ENCODE measurements at regions not wholly inside any gene's neighbourhood (a gene's known extent, or its start where the extent isn't known, plus 50 kb on each side); places are given as distances from the start of the nearest gene placed in this dataset.

DNA sequence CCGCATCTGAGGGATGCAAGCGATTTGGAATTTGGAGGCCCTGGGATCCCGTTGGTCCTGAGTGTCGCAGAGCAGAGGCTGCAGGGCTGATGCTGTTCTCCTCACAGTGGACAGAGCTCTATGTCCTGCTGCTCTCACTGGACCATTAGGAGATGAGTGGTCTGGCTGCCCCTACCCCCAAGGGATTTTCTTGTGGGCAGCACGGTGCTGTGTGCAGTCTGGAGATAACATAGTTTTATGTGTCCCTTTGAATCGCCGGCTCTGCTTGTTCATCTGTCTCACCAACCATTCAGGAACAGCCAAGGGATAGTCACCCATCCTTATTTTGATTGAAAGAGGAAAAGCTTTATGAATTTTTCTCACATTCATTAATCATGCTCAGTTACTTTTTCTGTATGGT is 49.9 kb downstream of the CHRM3 start:
- DNase-seq (ENCODE audit: low read depth in 3 of 3) = no peak

DNA sequence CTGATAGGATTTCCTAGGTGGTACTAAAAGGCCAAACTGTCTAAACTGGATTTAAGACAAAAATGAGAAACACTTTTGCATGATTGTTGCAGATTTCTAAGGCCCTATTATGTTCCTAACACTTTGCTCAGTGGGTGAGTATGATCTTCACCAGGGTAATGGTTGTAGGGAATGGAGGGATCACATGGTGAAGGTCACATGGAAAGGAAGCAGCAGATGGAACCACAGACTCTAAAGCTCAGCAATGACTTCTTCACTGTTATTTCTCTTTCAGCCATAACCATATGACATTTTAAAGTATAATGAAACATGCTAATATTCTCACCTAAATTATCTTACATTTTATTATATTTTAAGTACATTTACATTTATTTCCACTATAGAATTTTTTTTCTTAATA is 51.5 kb downstream of the CHRM3 start:
- no peak for DNase-seq (ENCODE audit: low read depth in 3 of 3)

DNA sequence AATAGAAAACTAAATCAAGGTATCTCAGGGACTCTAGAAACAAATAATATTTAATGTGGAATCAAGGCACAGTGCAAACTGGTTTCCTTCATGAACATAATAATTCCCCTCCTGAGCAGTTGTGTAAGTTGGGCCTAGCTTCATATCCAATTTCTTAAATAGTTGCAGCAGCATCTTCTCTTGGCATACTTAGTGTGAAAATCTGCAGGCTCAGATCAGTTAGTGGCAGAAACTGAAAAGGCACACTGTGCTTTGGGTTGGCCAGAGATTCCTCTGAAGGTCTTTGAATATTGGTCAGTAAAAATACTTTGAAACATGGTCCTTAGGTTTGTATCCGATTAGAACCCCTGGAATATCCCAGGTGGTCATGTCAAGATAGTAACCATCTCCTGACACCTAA is 52.5 kb downstream of the CHRM3 start:
- no peak for DNase-seq (ENCODE audit: low read depth in 3 of 3)

DNA sequence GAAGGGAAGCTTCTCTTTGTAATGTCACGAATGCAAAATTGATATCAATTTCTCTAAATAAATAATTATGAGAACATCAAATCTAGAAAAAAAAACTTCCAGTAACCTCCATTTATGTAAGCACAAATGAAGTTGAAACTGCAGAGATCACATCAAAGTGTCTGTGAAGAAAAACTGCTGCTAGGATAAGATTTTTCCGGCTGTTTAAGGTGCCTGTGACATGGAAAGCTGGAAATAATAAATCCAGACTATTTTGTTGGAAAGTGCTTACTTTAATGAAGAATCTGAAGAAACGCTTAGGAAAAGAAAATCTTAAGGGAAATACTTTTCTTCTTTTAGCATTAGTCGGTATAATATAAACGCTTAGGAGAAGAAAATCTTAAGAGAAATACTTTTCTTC is 57.0 kb downstream of the CHRM3 start:
- no peak for DNase-seq (ENCODE audit: low read depth in 3 of 3)

- DNase-seq (ENCODE audit: low read depth in 3 of 3) = no peak
Measured at GRCh38 chr1:239446611-239447010, 60.2 kb downstream of the CHRM3 start.

DNA sequence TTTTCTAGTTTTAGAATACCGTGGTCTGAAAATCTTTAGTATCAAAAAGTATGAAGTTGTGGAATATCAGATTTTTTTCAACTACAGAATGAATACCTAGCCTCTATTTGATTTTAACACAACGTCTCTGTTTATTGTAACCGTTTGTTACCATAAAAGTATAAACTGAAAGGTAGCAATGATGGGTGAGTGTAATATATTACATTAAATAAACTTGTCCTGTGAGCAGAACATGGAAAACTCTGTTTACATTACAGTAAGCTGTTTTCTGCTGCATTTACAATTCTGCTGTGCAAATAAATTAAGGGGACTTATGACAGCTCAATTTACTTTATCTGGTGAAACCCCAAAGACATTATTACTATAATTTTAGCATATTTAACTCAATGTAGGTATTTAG is 62.5 kb downstream of the CHRM3 start:
- no peak for DNase-seq (ENCODE audit: low read depth in 3 of 3)

GRCh38 chr1:239455743-239456142 is 69.4 kb downstream of the CHRM3 start:
- no peak for DNase-seq (ENCODE audit: low read depth in 3 of 3)

DNA sequence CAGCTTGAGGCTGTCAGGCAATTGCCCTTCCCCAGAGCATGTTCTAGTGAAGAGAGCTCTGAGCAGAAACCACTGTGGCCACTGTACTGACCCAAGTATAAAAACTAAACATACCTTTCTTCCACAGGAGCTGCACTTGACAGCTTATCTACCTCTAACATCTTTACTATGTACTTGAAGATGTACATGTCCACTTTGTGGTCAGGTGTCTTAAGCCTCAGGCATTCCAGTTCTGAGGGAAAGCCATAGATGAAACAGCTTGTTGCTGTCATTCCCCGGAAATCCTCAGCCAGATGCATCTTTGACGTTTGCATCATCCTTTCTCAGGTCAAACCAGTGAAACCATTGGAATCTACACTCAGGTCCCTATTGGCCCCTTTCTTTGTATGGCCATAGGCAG is 70.4 kb downstream of the CHRM3 start:
- no peak for DNase-seq (ENCODE audit: low read depth in 3 of 3)

DNA sequence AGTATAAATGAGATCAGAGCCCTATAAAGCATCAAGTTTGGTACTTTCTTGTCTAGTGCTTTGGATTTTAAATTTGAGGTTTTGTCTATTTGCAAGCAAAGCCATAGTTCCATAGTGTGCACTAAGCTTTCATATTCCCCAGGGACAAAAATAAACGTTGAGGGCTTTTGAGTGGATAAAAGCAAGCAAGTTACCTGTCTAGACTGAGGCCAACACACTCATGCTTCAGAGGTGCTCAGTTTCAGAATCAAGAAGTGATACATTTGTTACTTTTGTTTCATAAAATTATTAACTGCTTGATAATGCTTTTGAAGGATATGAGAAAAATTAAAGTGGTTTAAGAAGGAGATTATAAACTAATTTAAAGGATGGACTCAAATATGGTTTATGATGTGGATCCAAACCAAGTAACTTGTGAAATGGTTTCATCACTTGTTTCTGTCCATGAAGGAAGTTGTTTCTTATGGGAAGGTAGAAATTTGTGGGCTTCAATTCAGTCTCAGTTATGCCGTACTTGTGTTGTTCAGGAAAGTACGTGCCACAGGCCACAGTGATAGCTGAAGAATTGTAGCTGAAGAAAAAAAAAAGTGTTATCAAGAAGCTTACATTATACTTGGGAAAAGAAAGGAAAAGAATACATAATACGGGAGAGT is 71.2 kb downstream of the CHRM3 start:
- DNase-seq (ENCODE audit: low read depth in 3 of 3) = no peak

GRCh38 chr1:239458144-239458500 is 71.8 kb downstream of the CHRM3 start:
- no peak for DNase-seq (ENCODE audit: low read depth in 3 of 3)

GRCh38 chr1:239467730-239468129 is 81.4 kb downstream of the CHRM3 start:
- DNase-seq (ENCODE audit: low read depth in 3 of 3) = no peak

DNA sequence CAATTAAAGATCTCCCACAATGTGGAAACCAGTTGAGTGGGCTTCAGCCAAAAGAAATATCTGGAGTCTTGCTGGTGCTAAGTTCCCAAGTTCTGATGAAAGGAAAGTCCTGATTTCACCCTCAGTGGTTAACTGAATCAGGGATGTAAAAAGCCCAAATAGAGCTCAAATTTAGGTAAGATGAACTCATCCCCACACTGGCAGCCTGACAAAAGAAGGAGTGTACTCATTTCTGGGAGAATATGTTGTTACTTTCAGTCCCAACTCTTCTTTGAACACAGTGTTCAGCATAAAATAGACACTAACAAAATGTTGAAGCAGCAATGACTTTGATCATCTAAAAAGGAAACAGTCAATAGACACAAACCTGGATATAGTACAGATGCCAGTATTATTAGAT is 91.7 kb downstream of the CHRM3 start:
- DNase-seq (ENCODE audit: low read depth in 3 of 3) = no peak

DNA sequence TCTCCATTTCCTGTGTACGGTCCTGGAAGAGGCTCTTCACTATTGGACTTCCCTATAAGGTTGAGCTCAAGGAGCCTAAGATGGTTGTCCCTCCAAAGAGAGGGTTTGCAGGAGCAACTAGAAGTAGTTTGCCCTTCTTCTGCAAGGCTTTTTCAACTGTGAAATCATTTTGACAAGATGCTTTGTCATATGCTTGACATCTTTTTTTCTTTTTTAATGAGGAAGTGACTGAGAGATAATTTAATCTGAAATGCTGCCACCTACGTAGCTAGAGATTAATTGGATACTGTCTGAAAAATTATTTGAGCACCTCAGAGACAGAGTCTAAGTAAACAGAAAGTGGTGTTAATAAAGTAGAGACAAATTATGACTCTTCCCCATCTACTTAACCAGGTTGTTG is 97.0 kb downstream of the CHRM3 start:
- no peak for DNase-seq (ENCODE audit: low read depth in 3 of 3)

GRCh38 chr1:239493811-239494414 is 107.5 kb downstream of the CHRM3 start:
- no peak for DNase-seq (ENCODE audit: low read depth in 3 of 3)

DNA sequence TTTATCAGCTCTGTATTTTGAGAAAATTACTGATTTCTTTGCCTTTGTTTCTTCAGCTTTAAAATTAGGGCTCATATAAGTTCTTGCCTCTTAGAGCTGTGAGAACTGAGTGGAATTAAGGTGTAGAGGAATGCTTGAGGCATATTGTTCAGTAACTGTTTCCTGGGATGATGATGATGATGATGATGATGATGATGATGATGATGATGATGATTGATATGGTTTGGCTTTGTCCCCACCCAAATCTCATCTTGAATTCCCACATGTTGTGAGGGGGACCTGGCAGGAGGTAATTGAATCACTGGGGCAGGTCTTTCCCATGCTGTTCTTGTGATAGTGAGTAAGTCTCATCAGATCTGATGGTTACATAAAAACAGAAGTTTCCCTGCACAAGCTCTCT is 118.7 kb downstream of the CHRM3 start:
- no peak for DNase-seq (ENCODE audit: low read depth in 3 of 3)

DNA sequence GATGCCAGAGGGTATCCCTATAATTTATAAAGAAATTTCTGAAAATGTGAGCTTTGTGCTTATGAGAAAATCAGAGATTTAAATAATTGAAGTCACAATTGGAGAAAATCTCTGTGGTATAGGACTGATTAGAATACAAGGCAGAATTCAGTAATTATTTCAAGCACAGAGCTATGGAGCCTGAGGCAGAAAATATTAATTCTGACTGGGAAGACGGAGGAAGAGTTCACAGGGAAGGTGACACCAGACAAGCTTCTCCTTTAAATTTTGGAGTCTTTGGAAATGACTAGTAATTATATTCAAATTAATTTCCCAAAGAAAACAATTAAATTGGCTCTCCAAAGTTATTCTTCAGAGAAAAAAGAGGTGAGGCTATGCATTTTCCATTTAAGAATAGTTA is 121.5 kb downstream of the CHRM3 start:
- DNase-seq (ENCODE audit: low read depth in 3 of 3) = no peak

- DNase-seq (ENCODE audit: low read depth in 3 of 3) = no peak
Measured at GRCh38 chr1:239511875-239512274, 125.5 kb downstream of the CHRM3 start.

- DNase-seq (ENCODE audit: low read depth in 3 of 3) = no peak
Measured at GRCh38 chr1:239516579-239516978, 130.2 kb downstream of the CHRM3 start.

DNA sequence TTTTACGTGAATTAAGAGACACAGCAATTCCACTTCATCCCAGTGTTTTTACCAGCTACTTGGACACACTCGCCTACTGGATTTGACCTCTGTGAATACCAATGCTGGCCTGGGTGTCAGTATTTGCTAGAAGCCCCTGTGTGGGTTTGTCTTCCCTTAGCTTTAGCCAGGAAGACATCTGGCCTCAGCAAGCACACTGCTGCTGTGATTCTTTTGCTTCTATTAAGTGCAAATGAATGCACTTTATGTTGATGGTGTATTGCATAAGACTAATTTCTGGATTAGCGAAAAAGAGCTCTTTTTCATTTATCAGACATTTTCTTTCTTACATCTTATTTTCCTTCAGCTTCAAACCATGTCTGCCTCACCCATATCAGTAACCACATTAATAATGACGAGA is 140.0 kb downstream of the CHRM3 start:
- DNase-seq (ENCODE audit: low read depth in 3 of 3) = no peak

- DNase-seq (ENCODE audit: low read depth in 3 of 3) = no peak
Measured at GRCh38 chr1:239527051-239527693, 140.8 kb downstream of the CHRM3 start.

DNA sequence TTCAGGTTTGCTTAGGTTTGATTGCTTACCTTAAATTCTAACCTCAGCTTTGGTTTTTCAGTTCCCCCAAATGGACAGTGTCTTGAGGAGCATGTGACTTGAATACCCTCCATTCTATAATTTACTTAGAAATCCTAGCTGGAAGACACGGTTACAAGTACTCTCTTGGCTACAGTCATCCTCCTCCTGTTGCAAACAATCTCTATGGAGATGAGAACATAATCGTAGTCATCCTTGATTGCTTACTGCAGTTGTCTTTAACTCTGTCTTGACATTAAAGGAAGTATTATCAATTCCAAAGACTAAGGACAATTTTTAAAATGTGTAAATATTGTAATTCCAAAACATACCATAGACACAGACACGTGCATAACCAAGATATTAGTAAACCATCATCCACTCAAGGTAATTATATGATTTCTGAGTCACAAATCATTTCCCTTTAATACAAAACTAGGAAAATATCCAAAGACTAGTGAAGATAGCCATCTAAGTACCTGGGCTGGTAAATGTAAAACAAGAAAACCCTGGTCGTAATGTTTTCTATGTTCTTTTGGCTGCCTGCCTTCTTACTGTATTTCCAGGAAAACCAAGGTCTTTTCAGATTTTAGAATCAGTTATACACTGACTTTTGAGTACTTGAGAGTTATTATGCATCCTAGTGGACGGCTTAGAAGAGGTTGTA is 149.9 kb downstream of the CHRM3 start:
- DNase-seq (ENCODE audit: low read depth in 3 of 3) = no peak

GRCh38 chr1:239537795-239538194 is 151.4 kb downstream of the CHRM3 start:
- DNase-seq (ENCODE audit: low read depth in 3 of 3) = no peak

All from stimulated activated CD4-positive, alpha-beta T cell treated with anti-CD3 and anti-CD28 coated beads, TNF-alpha, amount 100 ng/mL, for 48 hours (primary cell).